ENCODE measurements at regions not wholly inside any gene's neighbourhood (a gene's known extent, or its start where the extent isn't known, plus 50 kb on each side); places are given as distances from the start of the nearest gene placed in this dataset.

GRCh38 chr2:193336781-193337180 lies 1142.0 kb upstream of the TMEFF2 start:
- no peak overlapping the region for H3K27ac ChIP-seq
- DNase-seq (ENCODE audit: low read depth in 1 of 2, low spot score in 1 of 2): no peak
- H3K4me1 ChIP-seq: no peaks in the 10 kb centered on the region
- TF ChIP-seq NPAS2 (CRISPR knock-in tag; IDR thresholded peaks at IDR 0.05; ENCODE audit: borderline replicate concordance) (no peak), CHD2 (IDR thresholded peaks at IDR 0.05; ENCODE audit: low read length, partially characterized antibody) (no peak), ESRRA (IDR thresholded peaks at IDR 0.05; ENCODE audit: borderline replicate concordance, low read length) (no peak), POLR2A (IDR thresholded peaks at IDR 0.05; ENCODE audit: low read length) (no peak), JUNB (IDR thresholded peaks at IDR 0.05) (no peak), NFE2L2 (conservative IDR thresholded peaks at IDR 0.05; ENCODE audit: low read length) (no peak), EHMT2 (IDR thresholded peaks at IDR 0.05; ENCODE audit: low read depth) (no peak), CBX2 (IDR thresholded peaks at IDR 0.05; ENCODE audit: borderline replicate concordance, low read depth) (no peak), HDAC2 (IDR thresholded peaks at IDR 0.05) (no peak), SREBF2 (IDR thresholded peaks at IDR 0.05) (no peak)
- FAIRE-seq: no peak
- WGBS (ENCODE audit: missing lambda C conversion rate): 30% methylated on average over 1 of the region's 1 CpG
- H3K9me3 ChIP-seq: no peaks in the 10 kb centered on the region
- ChIA-PET CTCF (no interaction called here), POLR2A (no interaction called here)
- H3K4me2 ChIP-seq: no peak overlapping the region
- H3K4me3 ChIP-seq: no peak overlapping the region
- no peak for ATAC-seq

GRCh38 chr2:193334401-193334800 lies 1139.7 kb upstream of the TMEFF2 start:
- FAIRE-seq (no peak), DNase-seq (ENCODE audit: low read depth in 1 of 2, low spot score in 1 of 2) (no peak), ATAC-seq (no peak)
- Histone ChIP-seq H3K9me3 (no peaks in the 10 kb centered on the region), H3K4me1 (no peaks in the 10 kb centered on the region), H3K4me2 (no peak overlapping the region), H3K27ac (no peak overlapping the region), H3K4me3 (no peak overlapping the region)
- TF ChIP-seq RAD21 (conservative IDR thresholded peaks at IDR 0.05 in 1 of 2, IDR thresholded peaks at IDR 0.05 in 1 of 2) (no peak), RCOR1 (IDR thresholded peaks at IDR 0.05; ENCODE audit: low read depth, low read length) (no peak), HOXB13 (CRISPR knock-in tag; IDR thresholded peaks at IDR 0.05; ENCODE audit: low read depth) (no peak), RFX5 (IDR thresholded peaks at IDR 0.05) (no peak), CTCF (IDR thresholded peaks at IDR 0.05) (no peak), NFE2L2 (conservative IDR thresholded peaks at IDR 0.05; ENCODE audit: low read length) (no peak), RNF2 (IDR thresholded peaks at IDR 0.05; ENCODE audit: borderline replicate concordance, low read depth) (no peak), BHLHE40 (IDR thresholded peaks at IDR 0.05; ENCODE audit: low read depth, low read length) (no peak), SMC3 (IDR thresholded peaks at IDR 0.05) (no peak), SREBF2 (IDR thresholded peaks at IDR 0.05) (no peak), EHMT2 (IDR thresholded peaks at IDR 0.05; ENCODE audit: low read depth) (no peak)
- POLR2A ChIA-PET: no interaction called here
- CTCF ChIA-PET: no interaction called here
- 78% methylated on average over 1 of the region's 1 CpG for WGBS (ENCODE audit: missing lambda C conversion rate)

- Histone ChIP-seq H3K4me1 (no peaks in the 10 kb centered on the region), H3K27ac (no peak overlapping the region), H3K4me3 (no peak overlapping the region), H3K9me3 (no peaks in the 10 kb centered on the region), H3K4me2 (no peak overlapping the region)
- FAIRE-seq (no peak), DNase-seq (ENCODE audit: low read depth in 1 of 2, low spot score in 1 of 2) (no peak), ATAC-seq (no peak)
- TF ChIP-seq MAFK (IDR thresholded peaks at IDR 0.05; ENCODE audit: partially characterized antibody): peak; percentile 25
- TF ChIP-seq TFCP2L1 (CRISPR knock-in tag; IDR thresholded peaks at IDR 0.05): no peak
- TF ChIP-seq TP53 (CRISPR knock-in tag; IDR thresholded peaks at IDR 0.05): no peak
- no peak for TF ChIP-seq HDAC2 (IDR thresholded peaks at IDR 0.05)
- no peak for TF ChIP-seq FOSB (CRISPR knock-in tag; IDR thresholded peaks at IDR 0.05)
- TF ChIP-seq HEYL (CRISPR knock-in tag; IDR thresholded peaks at IDR 0.05): no peak
- no peak for TF ChIP-seq SREBF2 (IDR thresholded peaks at IDR 0.05)
- no peak for TF ChIP-seq KDM5A (IDR thresholded peaks at IDR 0.05)
- no peak for TF ChIP-seq CBX8 (IDR thresholded peaks at IDR 0.05)
- POLR2A ChIA-PET: no interaction called here
- CTCF ChIA-PET: no interaction called here
- 72% methylated on average over 3 of the region's 3 CpGs for WGBS (ENCODE audit: missing lambda C conversion rate)
These were observed 1138.8 kb upstream of the TMEFF2 start for GRCh38 chr2:193333539-193333938.
